Activated CD8-positive, alpha-beta memory T cell treated with anti-CD3 and anti-CD28 coated beads for 4 hours (primary cell): ENCODE measurements at regions not wholly inside any gene's neighbourhood (a gene's known extent, or its start where the extent isn't known, plus 50 kb on each side); places are given as distances from the start of the nearest gene placed in this dataset.

Source experiments
- DNase-seq, 2 donors: peaks; one replicate each; pipeline ENCODE4 v3.0.0-alpha.2; 2020; ENCODE audit warnings: low read depth in 2 of 2

DNA sequence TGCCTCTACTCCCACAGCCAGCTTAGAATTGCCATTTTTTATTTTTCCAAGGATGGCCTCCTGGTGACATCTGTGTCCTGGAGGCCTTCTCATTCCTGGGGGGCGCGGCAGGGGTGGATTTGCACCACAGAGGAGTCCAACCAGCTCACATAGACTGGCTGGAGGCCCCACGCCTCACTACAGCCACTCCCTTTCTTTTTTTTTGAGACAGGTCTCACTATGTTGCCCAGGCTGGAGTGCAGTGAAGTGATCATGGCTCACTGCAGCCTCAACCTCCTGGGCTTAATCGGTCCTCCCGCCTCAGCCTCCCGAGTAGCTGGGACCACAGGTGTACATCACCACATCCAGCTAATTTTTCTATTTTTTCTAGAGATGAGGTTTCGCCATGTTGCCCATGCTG is 57.6 kb upstream of the DOCK1 start:
- no peak for DNase-seq

DNA sequence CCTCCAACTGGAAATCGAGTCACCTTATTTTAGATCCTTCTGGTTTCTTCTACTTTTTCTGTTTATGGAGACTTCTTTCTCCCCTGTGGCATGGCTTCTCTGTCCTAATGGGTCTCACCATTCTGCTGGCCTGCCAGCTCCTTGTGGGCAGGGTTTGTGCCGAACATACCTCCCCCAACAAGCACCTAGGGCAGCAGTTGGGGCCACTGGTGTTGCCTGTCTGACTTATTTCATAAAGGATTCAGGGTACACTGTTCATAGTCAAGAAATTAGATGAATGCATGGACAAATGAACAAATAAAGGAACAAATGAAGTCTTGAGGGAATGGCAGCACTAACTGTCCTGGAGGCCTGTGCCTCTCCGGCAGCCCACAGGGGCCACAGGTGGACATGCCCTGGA is 55.6 kb upstream of the DOCK1 start:
- DNase-seq = no peak

DNA sequence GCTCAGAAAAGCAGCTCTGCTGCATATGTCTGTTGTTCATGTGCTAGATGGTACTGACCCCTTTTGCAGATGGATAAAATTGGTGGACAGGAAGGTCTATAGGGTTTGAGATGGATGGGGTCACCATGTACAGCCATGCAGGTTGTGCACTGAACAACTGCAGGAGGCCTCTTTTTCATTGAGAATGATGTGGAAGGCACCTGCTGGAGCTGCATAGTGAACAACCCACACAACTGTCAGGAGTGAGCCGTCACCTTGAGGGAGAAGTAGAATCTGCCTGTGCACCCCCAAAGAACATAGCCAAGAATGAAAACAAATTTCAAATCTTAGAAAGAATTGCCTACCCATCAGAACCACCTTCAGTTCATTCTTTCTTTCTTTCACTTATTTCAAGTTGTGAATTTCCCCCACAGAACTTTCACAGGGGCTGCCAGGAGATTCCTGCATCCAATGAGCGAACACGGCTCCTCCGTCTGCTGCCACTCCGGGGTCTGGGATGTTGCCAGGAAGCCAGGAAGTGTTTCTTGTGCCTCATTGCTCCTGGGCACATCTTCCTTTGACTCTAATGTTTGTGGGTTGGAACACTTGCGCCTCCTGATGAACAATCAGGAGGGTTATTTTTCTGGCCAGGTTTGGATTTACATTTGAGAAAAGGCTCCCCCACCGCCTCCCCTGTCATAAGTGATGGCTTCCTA is 53.7 kb upstream of the DOCK1 start:
- DNase-seq = no peak

DNA sequence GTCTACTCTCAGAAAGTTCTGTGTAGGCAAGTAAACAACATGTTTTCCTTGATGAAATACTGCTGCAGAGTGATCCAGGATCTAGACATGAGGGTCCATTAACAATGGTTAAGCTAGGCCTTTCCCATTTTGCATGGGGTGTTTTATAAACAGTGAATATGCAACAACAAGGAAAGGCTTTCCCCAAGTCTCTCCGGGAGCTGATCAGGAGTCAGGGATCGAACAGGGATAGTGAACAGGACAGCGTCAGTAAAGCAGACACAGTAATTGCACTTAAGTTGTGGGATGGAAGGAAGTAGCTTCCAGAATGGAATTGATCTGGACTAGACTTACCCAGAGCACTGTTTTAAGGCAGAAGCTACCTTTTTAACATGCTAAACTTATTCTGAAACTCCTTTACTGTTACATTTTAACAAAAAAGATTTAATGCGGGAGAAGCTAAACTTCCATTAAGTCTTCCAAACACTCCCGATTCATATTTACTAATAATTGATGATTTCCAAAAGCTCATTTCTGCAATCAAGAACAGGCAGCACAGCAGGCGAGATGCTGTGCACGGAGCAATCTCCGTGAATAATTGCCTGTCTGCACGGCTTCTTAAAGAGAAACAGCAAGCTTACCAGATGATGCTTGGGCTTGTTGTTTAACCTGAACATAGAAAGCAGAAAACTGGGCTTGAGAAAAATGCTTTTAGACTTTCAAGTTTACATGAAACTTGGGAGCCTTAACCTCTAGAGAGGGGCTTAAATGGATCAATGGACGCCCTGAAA is 50.3 kb upstream of the DOCK1 start:
- DNase-seq = no peak
